Stimulated activated CD4-positive, alpha-beta T cell treated with anti-CD3 and anti-CD28 coated beads, TNF-alpha, amount 100 ng/mL, for 1 hour (primary cell): ENCODE measurements at regions not wholly inside any gene's neighbourhood (a gene's known extent, or its start where the extent isn't known, plus 50 kb on each side); places are given as distances from the start of the nearest gene placed in this dataset.

Experiments
- DNase-seq, 3 donors: peaks; one replicate each; pipeline ENCODE4 v3.0.0-alpha.2; 2020; ENCODE audit warnings: low read depth in 3 of 3, low spot score in 1 of 3

DNA sequence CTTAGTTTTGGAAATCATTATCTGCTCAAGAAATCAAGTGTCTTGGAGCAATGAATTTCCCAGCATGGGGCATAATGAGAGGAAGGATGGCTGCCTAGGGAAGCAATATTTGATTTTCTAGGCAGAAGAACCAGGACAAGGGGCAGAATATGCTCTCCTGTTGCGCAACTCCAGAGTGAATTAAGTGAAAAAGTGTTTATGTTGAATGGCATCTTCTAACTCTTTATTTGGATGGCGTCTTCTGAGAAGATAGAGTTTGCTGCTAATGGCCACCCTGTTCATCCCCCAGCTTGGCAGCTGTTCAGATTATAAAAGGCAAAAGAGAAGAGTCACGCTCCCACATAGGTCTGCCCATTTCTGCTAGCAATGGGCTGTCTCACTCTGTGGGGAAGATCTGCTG, 1278.1 kb downstream of the AACS start:
- no peak for DNase-seq

DNA sequence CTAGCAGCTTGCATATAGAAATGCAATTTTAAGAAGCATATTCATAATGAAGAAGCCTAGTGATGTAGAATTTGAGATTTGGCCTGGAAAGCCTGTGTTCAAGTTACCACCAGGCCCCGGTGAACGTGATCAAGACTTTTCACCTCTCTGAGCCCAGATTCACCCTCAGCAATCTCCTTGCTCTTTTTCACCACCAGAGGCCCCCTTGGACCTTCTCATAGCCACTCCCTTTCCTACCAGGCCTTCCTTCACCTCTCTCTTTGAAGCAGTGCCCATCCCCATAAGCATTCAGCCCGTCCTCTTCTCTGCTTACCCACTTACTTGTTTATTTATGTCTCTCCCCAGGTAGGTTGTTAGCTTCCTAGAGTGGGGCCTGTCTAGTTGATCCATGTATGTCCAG, 1280.9 kb downstream of the AACS start:
- no peak for DNase-seq

DNA sequence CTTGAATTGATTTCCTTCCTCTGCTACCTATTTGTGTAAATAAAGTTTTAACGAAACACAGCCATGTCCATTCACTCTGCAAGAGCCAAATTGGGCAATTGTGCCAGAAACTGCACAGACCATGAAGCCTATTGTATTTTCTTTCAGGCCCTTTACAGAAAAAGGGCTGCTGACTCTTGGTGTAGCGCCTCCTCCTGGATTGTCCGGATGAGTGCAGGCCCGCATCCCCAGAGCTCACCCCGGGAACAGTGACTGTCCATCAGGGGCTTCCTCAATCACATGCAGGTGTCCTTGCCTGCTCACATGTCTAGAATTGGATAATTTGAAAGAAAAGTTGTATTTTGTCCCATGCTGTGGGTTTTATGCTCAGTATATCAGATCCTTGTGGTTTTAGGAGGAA, 1282.2 kb downstream of the AACS start:
- DNase-seq: no peak

DNA sequence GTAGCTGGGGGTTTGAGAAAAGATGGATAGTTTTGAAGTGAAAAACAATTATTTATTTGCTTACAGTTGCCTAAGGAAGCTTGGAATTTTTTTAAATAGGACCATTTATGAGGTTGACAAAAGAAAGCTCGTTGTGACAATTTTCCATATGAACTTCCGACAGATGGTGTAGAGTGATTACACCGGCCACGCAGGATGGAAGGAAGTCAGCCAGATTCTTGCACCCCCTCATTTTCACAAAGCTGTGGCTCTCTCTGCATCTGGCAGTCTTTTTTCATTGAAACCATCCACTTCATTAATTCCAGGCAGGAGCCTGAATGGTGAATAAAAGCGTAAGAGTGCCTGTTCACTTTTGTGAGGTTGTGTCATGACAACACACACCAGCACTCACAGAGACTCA, 1284.1 kb downstream of the AACS start:
- no peak for DNase-seq

DNA sequence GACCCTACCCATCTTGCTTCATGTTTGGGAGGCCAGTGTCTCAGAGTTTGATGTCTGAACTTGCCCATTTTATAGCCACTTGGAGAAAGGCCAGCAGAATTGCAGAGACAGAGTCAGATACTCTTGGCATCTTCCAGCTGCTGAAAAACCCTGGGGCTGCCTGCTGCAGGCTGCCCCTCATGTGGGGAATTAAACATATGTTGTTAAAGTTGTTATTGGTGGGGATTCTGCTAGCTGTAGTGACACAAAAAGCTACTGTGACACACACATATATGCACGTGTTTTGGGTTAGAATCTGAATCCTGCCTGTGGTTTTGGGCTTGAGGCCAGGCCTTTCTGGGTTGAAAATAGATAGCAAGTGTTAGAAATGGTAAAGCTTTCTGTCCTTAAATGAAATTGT, 1288.4 kb downstream of the AACS start:
- DNase-seq: no peak

DNA sequence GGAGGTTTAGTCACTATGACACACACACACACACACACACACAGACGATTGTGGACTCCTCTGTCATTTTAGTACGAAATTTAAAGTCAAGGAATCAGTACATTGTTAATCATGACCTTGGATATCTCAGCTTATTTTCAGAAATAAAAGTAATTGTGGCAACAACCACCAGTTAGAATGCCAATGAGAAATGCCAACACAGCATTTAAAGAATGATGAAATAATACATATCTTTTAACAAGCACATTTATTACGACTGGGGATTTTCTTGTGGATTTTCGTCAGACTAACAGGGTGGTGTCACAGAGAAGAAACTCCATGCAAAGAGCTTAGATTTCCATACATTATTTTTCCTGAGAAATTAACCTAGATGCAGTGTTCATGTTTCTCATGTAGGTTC, 1289.4 kb downstream of the AACS start:
- no peak for DNase-seq

DNA sequence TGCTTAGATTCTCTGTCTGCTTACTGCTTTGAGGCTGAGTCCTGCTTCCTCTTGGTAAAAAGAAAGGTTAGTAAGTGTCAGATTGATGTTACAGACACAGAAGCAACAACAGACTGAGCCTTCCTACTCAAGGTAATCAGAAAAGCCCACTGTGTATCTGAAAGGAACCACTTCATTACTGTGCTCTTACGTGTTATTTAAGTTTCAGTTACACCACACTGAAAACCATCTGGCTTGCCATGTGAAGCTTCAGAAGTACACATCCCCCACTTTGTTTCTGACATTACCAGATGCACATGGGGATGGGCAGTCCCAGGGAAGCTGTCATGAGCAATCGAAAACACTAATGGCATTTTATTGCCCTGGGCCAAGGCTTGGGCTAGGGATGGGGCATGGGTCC, 1290.1 kb downstream of the AACS start:
- DNase-seq: no peak

DNA sequence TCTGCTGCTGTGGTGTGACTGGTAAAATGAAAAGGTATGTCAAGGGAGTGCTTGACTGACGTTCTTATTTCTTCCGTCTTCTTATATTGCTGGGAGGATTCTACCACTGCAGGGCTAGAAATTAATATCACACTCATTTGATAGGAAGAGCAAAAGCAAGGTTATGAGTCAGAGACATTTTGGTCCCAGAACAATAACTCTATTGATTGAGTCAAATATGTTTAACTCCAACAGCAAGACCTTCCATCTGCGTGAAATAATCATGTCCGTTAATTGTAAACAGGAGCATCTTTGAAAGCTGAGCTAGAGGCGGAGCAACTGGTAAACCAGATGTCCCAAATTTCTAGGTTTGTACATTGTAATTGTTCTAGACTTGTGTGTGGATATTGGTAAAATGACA, 1293.6 kb downstream of the AACS start:
- DNase-seq: no peak

DNA sequence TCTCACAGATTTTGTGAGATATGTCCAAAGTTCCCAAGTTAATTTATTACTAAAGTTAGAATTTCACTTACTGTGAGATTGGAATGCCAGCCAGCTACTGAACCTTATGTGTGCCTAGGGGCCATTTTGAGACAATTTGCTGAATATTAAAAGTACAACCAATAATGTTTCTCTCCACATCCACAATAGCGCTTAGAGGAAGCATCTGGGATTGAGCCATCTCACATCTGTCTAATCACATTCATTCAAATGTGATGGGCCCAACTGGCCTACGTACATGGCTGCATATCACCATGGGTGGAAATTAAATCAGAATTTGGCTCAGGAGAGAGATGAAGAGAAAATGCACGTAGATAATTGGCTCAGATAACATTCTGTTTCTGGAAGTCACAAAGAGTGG, 1294.0 kb downstream of the AACS start:
- DNase-seq: no peak

DNA sequence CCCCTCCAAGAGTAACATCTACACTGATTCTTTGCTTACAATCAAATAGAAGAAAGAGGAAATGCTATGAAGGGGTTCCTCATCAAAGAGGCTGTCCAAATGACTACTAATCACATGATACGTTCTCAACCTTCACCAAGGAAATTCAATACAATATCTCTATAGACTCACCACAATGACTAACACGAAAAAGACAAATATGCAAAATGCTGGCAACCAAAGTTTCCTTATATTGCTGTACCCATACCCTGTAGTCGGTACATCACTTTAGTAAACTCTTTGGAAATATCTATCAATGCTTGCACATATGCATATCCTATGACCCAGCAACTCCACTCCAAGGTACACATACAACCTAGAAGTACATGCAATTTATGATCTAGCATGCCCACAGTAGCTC, 1296.6 kb downstream of the AACS start:
- DNase-seq: no peak

DNA sequence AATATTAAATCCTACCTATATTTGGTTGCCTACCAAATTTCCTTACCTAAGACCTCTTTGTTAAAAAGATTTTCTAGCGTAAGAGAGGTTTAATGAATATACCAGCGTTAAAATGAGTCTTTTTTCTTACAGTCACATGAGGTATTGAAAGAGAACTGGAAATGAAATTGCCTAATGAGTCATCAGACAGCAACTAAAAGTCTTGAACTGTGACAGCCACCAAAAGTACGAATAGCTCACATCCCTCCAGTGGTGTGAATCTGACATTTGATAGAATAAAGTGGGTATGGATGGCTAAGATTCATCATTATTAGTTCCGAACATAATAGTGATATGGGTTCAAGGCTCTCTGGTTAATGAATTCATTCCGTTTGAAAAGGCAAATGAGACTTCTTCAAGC, 1297.3 kb downstream of the AACS start:
- DNase-seq: no peak

DNA sequence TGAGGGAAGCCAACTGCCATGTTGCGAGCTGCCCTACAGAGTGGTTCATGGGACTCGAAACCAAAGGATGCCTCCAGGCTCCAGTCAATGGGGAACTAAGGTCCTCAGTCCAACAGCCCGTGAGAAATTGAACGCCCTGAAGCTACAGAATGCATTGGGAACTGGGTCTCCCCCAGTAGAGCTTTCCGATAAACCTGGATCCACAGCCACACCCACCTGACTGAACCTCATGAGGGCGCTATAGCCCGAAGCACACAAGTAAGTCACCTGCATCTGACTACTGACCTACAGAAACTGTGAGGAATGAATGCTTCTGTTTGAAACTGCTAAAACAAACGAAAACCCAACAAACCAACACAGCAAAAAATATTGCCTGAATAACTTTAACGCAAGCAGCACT, 1297.7 kb downstream of the AACS start:
- DNase-seq: no peak

DNA sequence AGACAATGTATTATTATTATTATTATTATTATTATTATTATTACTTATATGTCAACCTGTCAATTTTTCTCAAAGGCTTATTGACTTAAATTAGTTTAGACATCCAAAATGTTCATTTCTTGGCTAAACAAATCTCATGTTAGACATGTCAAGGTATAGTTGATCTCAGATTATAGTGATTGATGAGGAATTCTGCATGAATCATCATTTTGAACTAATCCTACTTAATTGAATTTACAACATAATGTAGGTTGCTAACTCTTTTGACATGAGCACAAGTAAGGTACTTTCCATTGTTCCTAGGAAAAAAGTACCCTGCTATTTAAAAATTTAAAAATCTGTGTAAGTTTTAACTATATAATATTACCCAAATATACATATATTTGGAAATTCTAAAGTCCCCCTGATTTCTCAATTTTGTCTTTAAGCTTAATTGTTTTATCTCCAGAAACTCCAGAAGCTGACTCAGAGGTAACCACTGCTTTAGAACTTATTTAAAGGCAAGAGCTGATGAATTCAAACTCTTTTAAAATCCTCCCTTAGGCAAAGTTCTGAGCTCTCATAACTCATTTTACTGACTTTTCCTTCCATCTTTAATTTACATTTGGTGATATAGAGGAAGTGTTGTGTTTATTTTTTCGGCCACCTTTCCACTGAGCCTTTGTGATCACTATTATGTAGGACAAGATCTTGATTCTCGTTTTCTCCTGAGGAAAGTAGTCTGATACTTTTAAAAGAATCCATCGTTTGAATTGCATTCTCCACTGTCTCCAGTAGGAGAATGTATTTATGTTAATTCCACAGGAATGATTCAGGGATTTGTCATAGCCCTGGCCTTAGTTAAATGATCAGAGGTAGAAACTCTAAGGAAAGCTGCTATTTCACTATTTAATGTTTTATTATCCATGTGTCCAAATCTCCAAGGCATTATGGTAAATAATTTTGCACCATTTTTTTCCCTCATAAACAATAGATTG, 1304.5 kb downstream of the AACS start:
- DNase-seq: no peak

DNA sequence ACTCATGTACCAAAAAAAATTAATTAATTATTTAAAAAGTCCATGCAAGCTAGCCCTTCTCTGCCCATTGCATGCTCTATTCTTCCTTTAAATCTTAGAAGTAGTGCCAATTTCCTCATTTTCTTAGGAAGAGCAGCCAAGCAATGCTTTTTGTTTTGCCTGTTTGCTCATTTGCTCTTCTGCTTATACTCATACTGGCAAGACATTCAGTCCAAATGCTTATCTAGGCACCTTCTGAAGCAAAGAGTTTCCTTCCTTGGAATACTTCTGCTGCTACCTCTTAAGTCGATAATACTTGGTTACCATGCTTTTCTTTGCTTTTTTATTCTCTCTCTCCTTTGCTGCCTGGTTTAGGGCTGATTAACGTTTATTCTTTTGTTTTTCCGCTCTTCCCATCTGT, 1318.3 kb downstream of the AACS start:
- DNase-seq: no peak

DNA sequence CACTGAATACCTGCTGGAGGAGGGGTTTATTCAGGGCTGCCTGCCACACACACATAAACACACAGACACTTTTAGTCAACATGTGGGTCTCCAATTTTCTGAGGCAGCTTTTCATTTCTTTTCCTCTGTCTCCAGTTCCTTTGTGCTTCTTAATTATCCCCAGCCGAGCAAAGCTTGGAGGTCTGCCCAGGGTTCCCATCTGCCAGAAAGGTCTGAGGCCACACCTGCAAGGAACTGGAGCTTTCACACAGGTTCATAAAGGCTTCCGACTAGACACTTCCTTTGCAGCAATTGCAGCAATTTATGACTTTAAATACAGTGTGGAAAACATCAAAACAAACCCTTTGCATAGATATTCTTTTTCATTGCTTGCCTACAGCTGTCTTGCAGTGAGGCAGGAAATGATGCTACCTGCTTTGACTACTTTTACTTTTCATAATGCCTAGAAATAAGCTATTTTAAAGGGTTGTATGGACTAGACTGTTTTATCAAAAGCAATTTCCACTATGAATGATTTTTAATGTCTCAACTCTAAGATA, 1318.9 kb downstream of the AACS start:
- no peak for DNase-seq

DNA sequence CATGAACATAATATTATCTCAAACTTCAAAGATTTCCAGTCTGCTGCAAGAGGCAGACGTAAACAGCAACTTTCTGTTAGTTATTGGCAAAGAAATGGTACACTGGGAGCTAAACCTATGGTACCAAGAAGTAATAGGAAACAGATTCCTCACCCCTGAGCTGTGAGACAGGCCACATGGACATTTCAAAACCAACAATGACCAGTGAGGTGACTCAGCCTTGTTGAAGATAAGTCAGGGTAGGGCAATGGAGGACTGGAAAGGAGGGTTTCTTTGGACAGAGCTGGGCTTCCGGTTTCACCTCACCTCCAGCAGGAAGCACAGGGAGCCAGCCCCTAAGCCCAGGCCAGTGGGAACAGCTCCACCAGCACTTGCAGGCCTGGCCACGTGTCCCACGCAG, 1320.5 kb downstream of the AACS start:
- no peak for DNase-seq

DNA sequence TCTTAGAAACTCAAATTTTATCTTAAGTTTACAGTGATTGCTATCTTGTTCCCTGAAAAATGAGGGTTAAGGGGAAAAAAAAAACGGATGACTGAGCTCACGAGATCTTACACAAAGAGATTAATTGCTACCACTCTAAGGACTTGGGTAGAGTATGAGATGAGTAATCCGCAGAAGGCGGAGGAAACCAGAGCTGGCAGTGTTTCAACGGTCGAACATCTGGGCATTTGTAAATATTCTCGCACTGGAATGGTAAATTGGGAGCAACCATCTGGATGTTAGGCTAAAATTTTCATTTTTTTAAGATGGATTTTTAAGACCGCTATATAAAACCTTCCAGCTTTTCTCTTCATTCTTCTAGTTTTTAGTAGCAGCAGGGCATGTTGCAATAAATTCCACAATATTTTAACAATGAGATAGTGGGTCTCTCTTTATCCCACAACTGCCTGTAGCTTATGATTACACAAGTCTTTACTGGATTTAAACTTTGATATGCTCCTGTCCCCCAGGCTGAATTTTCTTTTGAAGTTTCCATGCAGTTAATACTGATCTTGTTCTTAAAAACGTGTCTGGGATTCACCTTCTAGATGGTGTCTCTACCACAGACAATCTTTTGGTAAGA, 1324.1 kb downstream of the AACS start:
- no peak for DNase-seq

DNA sequence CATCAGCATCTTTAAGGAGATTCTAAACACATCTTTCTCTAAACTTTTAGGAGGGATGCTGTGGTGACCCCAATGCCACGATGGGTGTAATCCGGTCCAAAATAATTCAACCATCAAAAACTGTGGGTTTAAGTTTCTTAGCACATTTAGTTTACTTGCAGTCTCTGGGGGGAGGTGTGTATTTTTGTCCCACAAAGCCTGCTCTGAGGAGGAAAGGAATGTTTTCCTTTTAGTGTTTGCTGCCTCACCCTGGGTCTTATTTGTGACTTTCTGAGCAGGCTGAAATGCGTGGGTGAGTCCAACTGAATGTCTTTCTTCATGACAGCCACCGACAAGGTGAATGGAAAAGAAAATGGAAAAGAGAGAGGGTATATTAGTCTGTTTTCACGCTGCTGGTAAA, 1324.7 kb downstream of the AACS start:
- no peak for DNase-seq

DNA sequence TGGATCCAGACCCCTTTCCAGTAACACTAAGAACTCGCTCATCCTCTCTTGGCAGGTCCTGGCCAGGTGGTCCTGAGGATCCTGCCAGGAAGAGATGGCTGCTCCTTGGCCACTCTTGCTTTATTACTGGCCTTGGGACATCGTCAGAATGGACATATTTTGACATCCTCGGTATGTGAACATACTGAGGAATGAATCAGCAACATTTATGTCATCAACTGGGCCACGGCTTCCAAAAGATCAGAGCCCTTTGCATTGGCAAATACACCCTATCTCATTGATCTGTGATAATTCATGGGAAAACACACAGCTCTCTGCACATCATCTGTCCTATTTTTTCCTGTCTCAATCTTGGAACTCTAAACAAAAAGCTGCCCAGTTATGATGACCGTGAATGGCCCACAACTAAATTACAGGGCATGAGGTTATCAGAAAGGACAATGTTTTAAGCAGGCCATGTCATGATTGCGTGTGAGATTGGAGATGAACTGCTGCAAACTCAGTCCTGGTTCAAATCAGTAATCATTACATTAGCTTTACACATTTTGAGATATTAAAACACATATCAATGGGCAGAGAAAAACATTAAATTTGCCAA, 1325.8 kb downstream of the AACS start:
- no peak for DNase-seq

DNA sequence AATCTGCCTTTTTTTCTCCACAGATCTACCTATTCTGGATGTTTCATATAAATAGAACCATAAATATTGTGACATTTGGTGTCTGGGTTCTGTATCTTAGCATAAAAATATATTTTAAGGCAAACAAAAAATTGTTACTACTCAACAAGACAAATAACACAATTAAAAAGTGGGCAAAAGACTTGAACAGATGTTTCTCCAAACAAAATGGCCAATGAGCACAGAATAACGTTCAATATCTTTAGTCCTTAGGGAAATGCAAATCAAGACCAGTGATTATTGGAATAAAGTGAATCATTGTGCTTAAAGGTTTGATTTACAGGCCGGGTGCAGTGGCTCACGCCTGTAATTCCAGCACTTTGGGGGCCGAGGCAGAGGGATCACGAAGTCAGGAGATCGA, 1331.3 kb downstream of the AACS start:
- no peak for DNase-seq

DNA sequence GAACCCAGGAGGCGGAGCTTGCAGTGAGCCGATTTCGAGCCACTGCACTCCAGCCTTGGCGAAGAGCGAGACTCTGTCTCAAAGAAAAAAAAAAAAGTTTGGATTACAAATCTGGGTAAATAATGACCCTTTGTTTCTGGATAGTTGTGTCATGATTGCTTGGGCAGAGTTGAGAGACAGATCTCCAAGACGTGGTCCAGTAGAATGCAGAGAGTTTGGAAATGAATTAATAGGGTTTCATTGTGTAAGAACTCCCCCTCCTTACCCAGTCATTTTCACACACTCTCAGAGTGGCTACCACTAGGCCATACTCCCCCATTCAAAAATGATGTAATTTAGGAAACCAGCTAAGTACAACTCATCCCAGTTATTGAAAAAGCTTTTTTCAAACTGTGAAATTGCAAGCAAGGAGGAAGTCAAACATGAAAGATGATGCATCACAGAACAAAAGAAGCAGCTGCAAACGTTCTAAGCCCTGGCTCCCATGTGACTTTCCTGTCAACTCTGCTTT, 1331.9 kb downstream of the AACS start:
- DNase-seq: no peak

DNA sequence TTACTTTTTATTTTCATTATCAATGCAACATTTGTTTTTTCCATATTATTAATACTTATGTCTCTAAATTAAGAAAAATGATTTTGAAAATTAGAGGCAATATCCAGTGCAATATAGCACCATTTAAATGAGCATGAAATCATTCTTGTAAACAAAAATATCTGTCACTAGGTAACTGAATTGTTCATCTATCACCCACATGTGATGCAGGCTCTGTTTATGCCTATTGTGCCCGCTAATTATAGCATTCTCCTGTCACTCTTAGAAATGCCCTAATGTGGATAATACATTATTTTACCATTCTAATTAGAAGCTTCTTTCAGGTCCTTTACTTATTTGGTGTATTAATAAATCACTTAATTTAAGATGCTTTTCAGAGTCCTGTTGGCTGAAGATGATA, 1332.4 kb downstream of the AACS start:
- no peak for DNase-seq
